Mesendoderm (in vitro differentiated cells): ENCODE measurements at regions not wholly inside any gene's neighbourhood (a gene's known extent, or its start where the extent isn't known, plus 50 kb on each side); places are given as distances from the start of the nearest gene placed in this dataset.

Experiments
- DNase-seq: peaks from one replicate; pipeline ENCODE4 v3.0.0; 2013
- H2AK5ac ChIP-seq: 2 replicates; pipeline ENCODE4 v1.6.1; 2013; ENCODE audit warnings: low read length, inconsistent platforms
- H2BK120ac ChIP-seq: 2 replicates; pipeline ENCODE4 v1.6.1; 2013; ENCODE audit warnings: low read depth, mild to moderate bottlenecking, low read length, moderate library complexity, mixed read lengths
- H2BK15ac ChIP-seq: replicated peaks from 2 replicates; pipeline ENCODE4 v1.6.1; 2013; ENCODE audit warnings: low read depth, mild to moderate bottlenecking, moderate library complexity
- H2BK5ac ChIP-seq: 2 replicates; pipeline ENCODE4 v1.6.1; 2013; ENCODE audit warnings: low read length, inconsistent platforms
- H3K18ac ChIP-seq: 2 replicates; pipeline ENCODE4 v1.6.1; 2013; ENCODE audit warnings: mild to moderate bottlenecking, low read length, mixed read lengths
- H3K23ac ChIP-seq: one replicate; pipeline ENCODE4 v1.6.1; 2013; ENCODE audit warnings: low read length
- H3K27ac ChIP-seq: 2 replicates; pipeline ENCODE4 v1.5.1; 2013; ENCODE audit warnings: low read depth, mild to moderate bottlenecking, inconsistent platforms, low read length, moderate library complexity
- H3K27me3 ChIP-seq: 2 replicates; pipeline ENCODE4 v1.6.1; 2013; ENCODE audit warnings: low read length, control low read depth, mild to moderate bottlenecking, inconsistent platforms; ENCODE audit not compliant: insufficient read depth, poor library complexity
- H3K36me3 ChIP-seq: 2 replicates; pipeline ENCODE4 v1.6.1; 2013; ENCODE audit warnings: low read length, inconsistent platforms; ENCODE audit not compliant: control insufficient read depth, insufficient read depth
- H3K4ac ChIP-seq: one replicate; pipeline ENCODE4 v1.6.1; 2013; ENCODE audit warnings: low read depth, mild to moderate bottlenecking, low read length, moderate library complexity
- H3K4me1 ChIP-seq: 2 replicates; pipeline ENCODE4 v1.6.1; 2013; ENCODE audit warnings: low read depth, low read length, inconsistent platforms; ENCODE audit not compliant: control insufficient read depth
- H3K4me2 ChIP-seq: 2 replicates; pipeline ENCODE4 v1.6.1; 2013; ENCODE audit warnings: low read length
- H3K4me3 ChIP-seq: 2 replicates; pipeline ENCODE4 v1.5.1; 2013; ENCODE audit warnings: mild to moderate bottlenecking, low read length
- H3K56ac ChIP-seq: one replicate; pipeline ENCODE4 v1.6.1; 2013; ENCODE audit warnings: low read length
- H3K79me1 ChIP-seq: 2 replicates; pipeline ENCODE4 v1.6.1; 2013; ENCODE audit warnings: low read length, inconsistent platforms
- H3K79me2 ChIP-seq: 2 replicates; pipeline ENCODE4 v1.6.1; 2013; ENCODE audit warnings: mild to moderate bottlenecking, low read length; ENCODE audit not compliant: control insufficient read depth, insufficient read depth
- H3K9ac ChIP-seq: 2 replicates; pipeline ENCODE4 v1.6.1; 2013; ENCODE audit warnings: low read length, inconsistent platforms
- H4K5ac ChIP-seq: one replicate; pipeline ENCODE4 v1.6.1; 2013; ENCODE audit warnings: low read length
- H4K8ac ChIP-seq: one replicate; pipeline ENCODE4 v1.6.1; 2013; ENCODE audit warnings: low read depth, mild to moderate bottlenecking, control low read depth, low read length, moderate library complexity
- WGBS: extraction: QIAGEN DNeasy Blood & Tissue Kit; methylation state at CpG from one replicate; pipeline ENCODE4 v1.1.7; 2013; ENCODE audit warnings: low lambda C conversion rate, missing lambda C conversion rate; ENCODE audit not compliant: insufficient coverage; ENCODE audit errors: extremely low coverage; 5-methylcytosine and 5-hydroxymethylcytosine counted together

- no peak overlapping the region for H2BK15ac ChIP-seq
- WGBS = 100% methylated on average over 1 of the region's 4 CpGs
- H2BK120ac ChIP-seq = no peak overlapping the region
- DNase-seq = no peak
- no peaks in the 10 kb centered on the region for H3K4me1 ChIP-seq
- no peak overlapping the region for H3K56ac ChIP-seq
- H3K79me1 ChIP-seq = no peaks in the 10 kb centered on the region
- no peak overlapping the region for H4K8ac ChIP-seq
- H3K4me3 ChIP-seq = no peak overlapping the region
- no peaks in the 10 kb centered on the region for H3K27me3 ChIP-seq
- H3K36me3 ChIP-seq = no peaks in the 10 kb centered on the region
- H3K18ac ChIP-seq = no peak overlapping the region
- H3K27ac ChIP-seq = no peak overlapping the region
- H2BK5ac ChIP-seq = no peak overlapping the region
- no peak overlapping the region for H3K4ac ChIP-seq
- no peak overlapping the region for H4K5ac ChIP-seq
- H3K23ac ChIP-seq = no peak overlapping the region
- no peak overlapping the region for H3K9ac ChIP-seq
- no peak overlapping the region for H2AK5ac ChIP-seq
- no peak overlapping the region for H3K4me2 ChIP-seq
- H3K79me2 ChIP-seq = no peaks in the 10 kb centered on the region
Observed at GRCh38 chr2:144249035-144249637, 270.8 kb downstream of the ZEB2 start.

- no peaks in the 10 kb centered on the region for H3K4me1 ChIP-seq
- no peak overlapping the region for H4K8ac ChIP-seq
- no peak overlapping the region for H3K27ac ChIP-seq
- H3K36me3 ChIP-seq = no peaks in the 10 kb centered on the region
- H3K4me3 ChIP-seq = no peak overlapping the region
- DNase-seq = no peak
- no CpG with 5 or more reads among the region's 4 CpGs for WGBS
- H4K5ac ChIP-seq = no peak overlapping the region
- H3K23ac ChIP-seq = no peak overlapping the region
- no peak overlapping the region for H2BK15ac ChIP-seq
- no peak overlapping the region for H2BK5ac ChIP-seq
- H3K4ac ChIP-seq = no peak overlapping the region
- no peak overlapping the region for H2BK120ac ChIP-seq
- no peaks in the 10 kb centered on the region for H3K27me3 ChIP-seq
- no peak overlapping the region for H3K9ac ChIP-seq
- H3K79me2 ChIP-seq = no peaks in the 10 kb centered on the region
- H3K4me2 ChIP-seq = no peak overlapping the region
- H3K79me1 ChIP-seq = no peaks in the 10 kb centered on the region
- H3K56ac ChIP-seq = no peak overlapping the region
- H3K18ac ChIP-seq = no peak overlapping the region
- no peak overlapping the region for H2AK5ac ChIP-seq
Observed at GRCh38 chr2:144248350-144249034, 271.4 kb downstream of the ZEB2 start.

DNA sequence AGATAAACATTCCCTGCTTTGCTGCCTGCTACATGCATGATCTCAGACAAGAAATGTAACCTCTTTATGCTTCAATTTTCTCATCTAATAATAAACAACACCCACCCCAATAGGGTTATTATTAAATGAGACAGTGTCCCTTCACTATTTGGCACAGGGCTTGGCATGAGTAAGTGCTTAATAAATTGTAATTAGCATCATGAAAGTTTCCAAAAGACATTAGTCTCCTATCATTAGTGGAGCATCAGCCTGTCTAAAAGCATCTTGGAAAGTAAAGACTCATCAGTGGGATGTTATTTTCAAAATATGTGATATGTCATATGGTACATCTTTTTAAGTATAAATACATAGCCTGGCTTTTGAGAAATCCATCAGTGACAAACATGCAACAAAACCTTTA lies 275.0 kb downstream of the ZEB2 start:
- Histone ChIP-seq H2BK120ac (no peak overlapping the region), H4K5ac (no peak overlapping the region), H3K56ac (no peak overlapping the region)

GRCh38 chr2:144242311-144242710 lies 277.6 kb downstream of the ZEB2 start:
- no peak overlapping the region for H4K5ac ChIP-seq
- WGBS = no CpG with 5 or more reads among the region's 3 CpGs
- no peaks in the 10 kb centered on the region for H3K27me3 ChIP-seq
- H3K23ac ChIP-seq = no peak overlapping the region
- no peak overlapping the region for H2BK120ac ChIP-seq
- H3K18ac ChIP-seq = no peak overlapping the region
- H3K27ac ChIP-seq = no peak overlapping the region
- H3K4me3 ChIP-seq = no peak overlapping the region
- no peak overlapping the region for H2AK5ac ChIP-seq
- H2BK15ac ChIP-seq = no peak overlapping the region
- no peak overlapping the region for H3K4me2 ChIP-seq
- H4K8ac ChIP-seq = no peak overlapping the region
- H2BK5ac ChIP-seq = no peak overlapping the region
- H3K79me2 ChIP-seq = no peaks in the 10 kb centered on the region
- no peak overlapping the region for H3K9ac ChIP-seq
- DNase-seq = no peak
- H3K79me1 ChIP-seq = no peaks in the 10 kb centered on the region
- H3K4me1 ChIP-seq = peaks cover 7% of the 10 kb centered on the region
- H3K36me3 ChIP-seq = no peaks in the 10 kb centered on the region
- H3K56ac ChIP-seq = no peak overlapping the region
- no peak overlapping the region for H3K4ac ChIP-seq

More for the DNA sequence above, 275.0 kb downstream of the ZEB2 start:
- H3K79me2 ChIP-seq = no peaks in the 10 kb centered on the region
- no peak overlapping the region for H3K4me2 ChIP-seq
- H3K79me1 ChIP-seq = no peaks in the 10 kb centered on the region
- H3K27me3 ChIP-seq = no peaks in the 10 kb centered on the region
- no peak overlapping the region for H2BK5ac ChIP-seq
- no peak overlapping the region for H3K4ac ChIP-seq
- no peak overlapping the region for H3K27ac ChIP-seq
- no peak overlapping the region for H2BK15ac ChIP-seq
- no peaks in the 10 kb centered on the region for H3K36me3 ChIP-seq
- H3K4me1 ChIP-seq = peaks cover 4% of the 10 kb centered on the region
- no peak for DNase-seq
- no peak overlapping the region for H3K9ac ChIP-seq
- no peak overlapping the region for H2AK5ac ChIP-seq
- no peak overlapping the region for H4K8ac ChIP-seq
- no peak overlapping the region for H3K18ac ChIP-seq
- no peak overlapping the region for H3K23ac ChIP-seq
- H3K4me3 ChIP-seq = no peak overlapping the region

GRCh38 chr2:144241801-144242200 lies 278.1 kb downstream of the ZEB2 start:
- no peak overlapping the region for H3K4me2 ChIP-seq
- H3K36me3 ChIP-seq = no peaks in the 10 kb centered on the region
- H3K23ac ChIP-seq = no peak overlapping the region
- no peaks in the 10 kb centered on the region for H3K27me3 ChIP-seq
- no peak for DNase-seq
- H3K18ac ChIP-seq = no peak overlapping the region
- H3K79me1 ChIP-seq = no peaks in the 10 kb centered on the region
- no peak overlapping the region for H2BK15ac ChIP-seq
- no peak overlapping the region for H3K27ac ChIP-seq
- H2BK120ac ChIP-seq = no peak overlapping the region
- H3K4ac ChIP-seq = no peak overlapping the region
- no peak overlapping the region for H2BK5ac ChIP-seq
- H3K9ac ChIP-seq = no peak overlapping the region
- H3K79me2 ChIP-seq = no peaks in the 10 kb centered on the region
- H4K5ac ChIP-seq = no peak overlapping the region
- no peak overlapping the region for H4K8ac ChIP-seq
- no CpG with 5 or more reads among the region's 1 CpG for WGBS
- H3K4me3 ChIP-seq = no peak overlapping the region
- peaks cover 7% of the 10 kb centered on the region for H3K4me1 ChIP-seq
- H3K56ac ChIP-seq = no peak overlapping the region
- no peak overlapping the region for H2AK5ac ChIP-seq
